H1 (cell line): ENCODE measurements at regions not wholly inside any gene's neighbourhood (a gene's known extent, or its start where the extent isn't known, plus 50 kb on each side); places are given as distances from the start of the nearest gene placed in this dataset.

ENCODE experiments used
- HDAC2 ChIP-seq, 2 experiments: fragments of 300-600 bp in 1 of 2; sonication (generic) in 1 of 2; IDR thresholded peaks; 2 replicates each; pipeline ENCODE4 v1.6.1; 2011 to 2012; ENCODE audit warnings: low read depth in 2 of 2, low read length in 2 of 2, mild to moderate bottlenecking in 2 of 2, moderate library complexity in 2 of 2, borderline replicate concordance in 1 of 2, inconsistent platforms in 1 of 2
- POLR2A ChIP-seq, 2 experiments: IDR thresholded peaks; 1 replicate in 1 of 2; 2 replicates in 1 of 2; pipeline ENCODE4 v1.6.1; 2011; ENCODE audit warnings: low read depth in 2 of 2, low read length in 2 of 2, mild to moderate bottlenecking in 2 of 2; ENCODE audit errors: control extremely low read depth in 1 of 2

GRCh38 chr7:18401757-18402156 is 93.8 kb upstream of the HDAC9 start:
- TF ChIP-seq HDAC2 (IDR thresholded peaks at IDR 0.05; ENCODE audit: borderline replicate concordance in 1 of 2, low read depth in 2 of 2, low read length in 2 of 2) (no peak), POLR2A (IDR thresholded peaks at IDR 0.05; ENCODE audit: control extremely low read depth in 1 of 2, low read depth in 2 of 2, low read length in 2 of 2) (no peak)
